Neuronal stem cell (in vitro differentiated cells): ENCODE measurements at regions not wholly inside any gene's neighbourhood (a gene's known extent, or its start where the extent isn't known, plus 50 kb on each side); places are given as distances from the start of the nearest gene placed in this dataset.

Source experiments
- DNase-seq: peaks from one replicate; pipeline ENCODE4 v3.0.0-alpha.2; 2013; ENCODE audit warnings: low spot score
- H2AFZ ChIP-seq: one replicate; pipeline ENCODE4 v1.6.1; 2013; ENCODE audit warnings: mild to moderate bottlenecking, low read length, inconsistent platforms
- H2AK5ac ChIP-seq: 2 replicates; pipeline ENCODE4 v1.6.1; 2013; ENCODE audit warnings: low read depth, mild to moderate bottlenecking, inconsistent platforms, low read length, moderate library complexity, mixed read lengths
- H2BK120ac ChIP-seq: 2 replicates; pipeline ENCODE4 v1.6.1; 2013; ENCODE audit warnings: low read depth, mild to moderate bottlenecking, inconsistent platforms, low read length, moderate library complexity, mixed read lengths
- H2BK12ac ChIP-seq: one replicate; pipeline ENCODE4 v1.6.1; 2013; ENCODE audit warnings: low read length, inconsistent platforms
- H2BK15ac ChIP-seq: 2 replicates; pipeline ENCODE4 v1.6.1; 2013; ENCODE audit warnings: mild to moderate bottlenecking, low read length, inconsistent platforms, mixed read lengths
- H2BK5ac ChIP-seq: one replicate; pipeline ENCODE4 v1.6.1; 2013; ENCODE audit warnings: inconsistent platforms, mild to moderate bottlenecking, low read length, moderate library complexity
- H3K14ac ChIP-seq: one replicate; pipeline ENCODE4 v1.6.1; 2013; ENCODE audit warnings: low read length, inconsistent platforms
- H3K18ac ChIP-seq: 2 replicates; pipeline ENCODE4 v1.6.1; 2013; ENCODE audit warnings: low read length, inconsistent platforms
- H3K23ac ChIP-seq: 2 replicates; pipeline ENCODE4 v1.6.1; 2013; ENCODE audit warnings: low read depth, mild to moderate bottlenecking, mixed read lengths, low read length, inconsistent platforms; ENCODE audit not compliant: poor library complexity
- H3K27ac ChIP-seq: replicated peaks from 3 replicates; pipeline ENCODE4 v1.5.1; 2013; ENCODE audit warnings: low read length, inconsistent platforms
- H3K27me3 ChIP-seq, 3 experiments: 2 replicates each; pipeline ENCODE4 v1.6.1; 2013; ENCODE audit warnings: low read length in 3 of 3, mild to moderate bottlenecking in 2 of 3, inconsistent platforms in 1 of 3, low read depth in 1 of 3, mixed read lengths in 1 of 3, moderate library complexity in 1 of 3; ENCODE audit not compliant: control insufficient read depth in 3 of 3, insufficient read depth in 3 of 3
- H3K36me3 ChIP-seq, 2 donors: replicated peaks in 1 of 2; 2 replicates each; pipeline ENCODE4 v1.6.1; 2013; ENCODE audit warnings: low read length in 2 of 2; ENCODE audit not compliant: control insufficient read depth in 2 of 2, insufficient read depth in 2 of 2
- H3K4ac ChIP-seq: 2 replicates; pipeline ENCODE4 v1.6.1; 2013; ENCODE audit warnings: inconsistent platforms, mild to moderate bottlenecking, low read length, moderate library complexity
- H3K4me1 ChIP-seq, 2 donors: 1 replicate in 1 of 2; 2 replicates in 1 of 2; pipeline ENCODE4 v1.6.1; 2013; ENCODE audit warnings: low read length in 2 of 2, low read depth in 1 of 2; ENCODE audit not compliant: control insufficient read depth in 2 of 2, insufficient read depth in 1 of 2
- H3K4me2 ChIP-seq: one replicate; pipeline ENCODE4 v1.6.1; 2013; ENCODE audit warnings: mild to moderate bottlenecking, low read length, inconsistent platforms; ENCODE audit not compliant: insufficient read depth, poor library complexity, severe bottlenecking
- H3K4me3 ChIP-seq, 2 donors: 2 replicates each; pipeline ENCODE4 v1.5.1; 2013; ENCODE audit warnings: low read length in 2 of 2, mild to moderate bottlenecking in 2 of 2, inconsistent platforms in 1 of 2, moderate library complexity in 1 of 2
- H3K79me1 ChIP-seq: one replicate; pipeline ENCODE4 v1.6.1; 2013; ENCODE audit warnings: low read depth, mild to moderate bottlenecking, inconsistent platforms, low read length, moderate library complexity
- H3K9ac ChIP-seq: one replicate; pipeline ENCODE4 v1.6.1; 2013; ENCODE audit warnings: mild to moderate bottlenecking, low read depth, low read length, inconsistent platforms; ENCODE audit not compliant: poor library complexity
- H3K9me3 ChIP-seq, 2 donors: replicated peaks in 1 of 2; 2 replicates each; pipeline versions ENCODE3 to v1.6.1; 2013; ENCODE audit warnings: low read length in 2 of 2, mild to moderate bottlenecking in 2 of 2, inconsistent platforms in 1 of 2, low read depth in 1 of 2, mixed read lengths in 1 of 2, moderate library complexity in 1 of 2; ENCODE audit not compliant: control insufficient read depth in 2 of 2, insufficient read depth in 1 of 2
- H4K8ac ChIP-seq: one replicate; pipeline ENCODE4 v1.6.1; 2013; ENCODE audit warnings: low read depth, mild to moderate bottlenecking, inconsistent platforms, low read length, moderate library complexity
- H4K91ac ChIP-seq: one replicate; pipeline ENCODE4 v1.6.1; 2013; ENCODE audit warnings: low read length, low read depth, mild to moderate bottlenecking, inconsistent platforms; ENCODE audit not compliant: poor library complexity
- WGBS, 2 donors: extraction: QIAGEN DNeasy Blood & Tissue Kit; methylation state at CpG; one replicate each; pipeline ENCODE4 v1.1.7; 2013; ENCODE audit warnings: missing lambda C conversion rate in 2 of 2, mixed read lengths in 1 of 2; ENCODE audit not compliant: insufficient read length in 2 of 2, insufficient replicate concordance in 1 of 2; ENCODE audit errors: extremely low coverage in 2 of 2; 5-methylcytosine and 5-hydroxymethylcytosine counted together

GRCh38 chrX:39889704-39890103, 208.1 kb downstream of the BCOR start:
- no peak overlapping the region for H3K23ac ChIP-seq
- no peak overlapping the region for H2BK120ac ChIP-seq
- DNase-seq = no peak
- H2AK5ac ChIP-seq = no peak overlapping the region
- H2AFZ ChIP-seq = no peak overlapping the region
- H3K27me3 ChIP-seq = peaks cover 0 to 12% (median 0%) of the 10 kb centered on the region in 3 experiments
- H3K4me1 ChIP-seq = no peaks in the 10 kb centered on the region
- H3K9me3 ChIP-seq = no peaks in the 10 kb centered on the region
- H3K18ac ChIP-seq = no peak overlapping the region
- no peak overlapping the region for H3K27ac ChIP-seq
- no peak overlapping the region for H3K9ac ChIP-seq
- H3K14ac ChIP-seq = no peak overlapping the region
- no peak overlapping the region for H2BK15ac ChIP-seq
- H3K4me3 ChIP-seq = no peak overlapping the region
- WGBS, 2 donors = no CpG with 5 or more reads among the region's 1 CpG
- no peak overlapping the region for H4K8ac ChIP-seq
- no peak overlapping the region for H3K4me2 ChIP-seq
- no peaks in the 10 kb centered on the region for H3K36me3 ChIP-seq
- H2BK12ac ChIP-seq = no peak overlapping the region
- no peak overlapping the region for H2BK5ac ChIP-seq
- no peak overlapping the region for H3K4ac ChIP-seq
- no peaks in the 10 kb centered on the region for H3K79me1 ChIP-seq
- no peak overlapping the region for H4K91ac ChIP-seq

DNA sequence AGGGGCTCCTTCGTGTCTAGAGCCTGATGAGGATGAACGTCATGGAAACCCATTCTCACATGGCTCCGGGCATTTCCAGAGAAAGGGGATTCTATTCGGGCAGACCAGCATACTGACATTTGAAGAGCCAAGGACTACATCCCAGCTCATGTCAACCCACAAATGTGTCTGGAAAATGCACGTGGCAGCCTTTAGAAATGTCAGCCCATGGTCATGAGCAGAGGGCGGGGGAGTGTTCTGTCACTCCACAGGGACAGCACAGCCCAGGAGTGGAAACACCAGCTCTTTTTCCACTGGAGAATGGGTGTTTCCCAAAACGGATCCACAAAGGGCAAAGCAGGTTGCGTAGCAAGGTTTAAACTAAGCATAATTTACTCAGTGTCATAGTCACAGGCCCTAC, 207.0 kb downstream of the BCOR start:
- Histone ChIP-seq H3K18ac (no peak overlapping the region), H3K4me3 (no peak overlapping the region), H3K27ac (no peak overlapping the region), H3K27me3 (peaks cover 0 to 12% (median 0%) of the 10 kb centered on the region in 3 experiments), H3K23ac (no peak overlapping the region), H2AK5ac (no peak overlapping the region), H3K4ac (no peak overlapping the region), H4K8ac (no peak overlapping the region), H2BK15ac (no peak overlapping the region), H3K4me1 (no peaks in the 10 kb centered on the region), H3K9me3 (no peaks in the 10 kb centered on the region), H4K91ac (no peak overlapping the region), H2BK12ac (no peak overlapping the region), H3K4me2 (no peak overlapping the region), H2BK5ac (no peak overlapping the region), H2AFZ (no peak overlapping the region), H3K36me3 (no peaks in the 10 kb centered on the region), H2BK120ac (no peak overlapping the region), H3K9ac (no peak overlapping the region), H3K14ac (no peak overlapping the region), H3K79me1 (no peaks in the 10 kb centered on the region)
- WGBS, 2 donors = no CpG with 5 or more reads among the region's 8 CpGs
- DNase-seq = no peak

DNA sequence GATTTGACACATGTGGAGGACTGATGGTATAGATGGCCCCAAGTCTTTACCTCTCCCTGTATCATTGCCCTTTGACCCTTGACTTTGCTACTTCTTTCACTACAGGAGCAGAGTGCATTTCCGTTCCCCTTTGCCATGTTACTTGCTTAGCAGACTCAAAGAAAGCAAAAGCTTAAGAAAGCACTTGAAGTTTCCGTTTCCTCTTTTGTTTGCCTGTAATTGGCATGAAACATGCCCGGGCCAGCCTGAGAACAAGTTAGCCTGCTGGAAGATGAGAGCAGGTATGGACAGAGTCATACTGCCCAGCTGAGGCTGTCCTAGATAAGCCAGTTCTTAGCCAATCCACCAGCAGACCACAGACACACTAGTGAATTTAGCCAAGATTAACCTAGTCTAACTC, 206.0 kb downstream of the BCOR start:
- Histone ChIP-seq H2BK12ac (no peak overlapping the region), H3K9ac (no peak overlapping the region), H3K4ac (no peak overlapping the region), H3K4me1 (peaks cover 0 to 1% of the 10 kb centered on the region in 2 donors), H3K4me3 (no peak overlapping the region), H3K79me1 (no peaks in the 10 kb centered on the region), H3K23ac (no peak overlapping the region), H3K4me2 (no peak overlapping the region), H2AK5ac (no peak overlapping the region), H3K9me3 (no peaks in the 10 kb centered on the region), H4K91ac (no peak overlapping the region), H2BK5ac (no peak overlapping the region), H3K18ac (no peak overlapping the region), H2BK120ac (no peak overlapping the region), H4K8ac (no peak overlapping the region), H2AFZ (no peak overlapping the region), H3K27ac (no peak overlapping the region), H3K27me3 (peaks cover 0 to 3% (median 0%) of the 10 kb centered on the region in 3 experiments), H3K14ac (no peak overlapping the region), H3K36me3 (no peaks in the 10 kb centered on the region), H2BK15ac (no peak overlapping the region)
- DNase-seq = no peak
- no CpG with 5 or more reads among the region's 3 CpGs for WGBS, 2 donors

- Histone ChIP-seq H3K4me2 (no peak overlapping the region), H3K4me1 (peaks cover 10 to 12% of the 10 kb centered on the region in 2 donors), H3K27me3 (no peaks in the 10 kb centered on the region), H3K4ac (no peak overlapping the region), H2BK15ac (peak overlapping the region; percentile 26), H3K4me3 (no peak overlapping the region), H2BK12ac (no peak overlapping the region), H3K27ac (no peak overlapping the region), H3K23ac (no peak overlapping the region), H4K8ac (no peak overlapping the region), H3K18ac (no peak overlapping the region), H2AFZ (no peak overlapping the region), H2AK5ac (peak overlapping the region; percentile 32), H3K79me1 (no peaks in the 10 kb centered on the region), H4K91ac (no peak overlapping the region), H3K9ac (no peak overlapping the region), H3K14ac (no peak overlapping the region), H3K9me3 (no peaks in the 10 kb centered on the region), H2BK5ac (no peak overlapping the region), H3K36me3 (no peaks in the 10 kb centered on the region), H2BK120ac (no peak overlapping the region)
- no CpG with 5 or more reads among the region's 12 CpGs for WGBS, 2 donors
- DNase-seq = no peak
These were observed 204.1 kb downstream of the BCOR start for GRCh38 chrX:39893417-39894338.
